CD4-positive, alpha-beta T cell treated with Interleukin-21 for 1 hour (primary cell): ENCODE measurements at regions not wholly inside any gene's neighbourhood (a gene's known extent, or its start where the extent isn't known, plus 50 kb on each side); places are given as distances from the start of the nearest gene placed in this dataset.
"Not testable (repeated sequence)": the region's sequence is repeated elsewhere in the genome, so short reads cannot be mapped to it uniquely, and the experiment has no call there.

ENCODE experiments used
- DNase-seq: peaks from one replicate; pipeline ENCODE4 v3.0.0-alpha.2; 2020

- DNase-seq: no peak
Observed at GRCh38 chr1:228825041-228825440, 89.8 kb downstream of the RHOU start.

- DNase-seq: no peak
Observed at GRCh38 chr1:228825840-228826484, 90.7 kb downstream of the RHOU start.

- DNase-seq: no peak
Observed at GRCh38 chr1:228827019-228827418, 91.7 kb downstream of the RHOU start.

GRCh38 chr1:228828151-228828550 is 92.9 kb downstream of the RHOU start:
- no peak for DNase-seq

- no peak for DNase-seq
Observed at GRCh38 chr1:228830185-228830953, 95.1 kb downstream of the RHOU start.

GRCh38 chr1:228830954-228831481 is 95.7 kb downstream of the RHOU start:
- peak; percentile 17 for DNase-seq

GRCh38 chr1:228833911-228834688 is 98.8 kb downstream of the RHOU start:
- DNase-seq: no peak

GRCh38 chr1:228835456-228835855 is 100.2 kb downstream of the RHOU start:
- no peak for DNase-seq

- no peak for DNase-seq
Observed at GRCh38 chr1:228835911-228836310, 100.6 kb downstream of the RHOU start.

- DNase-seq: no peak
Observed at GRCh38 chr1:228836427-228836826, 101.1 kb downstream of the RHOU start.

- DNase-seq: no peak
Observed at GRCh38 chr1:228837032-228837431, 101.8 kb downstream of the RHOU start.

GRCh38 chr1:228837817-228838716 is 102.8 kb downstream of the RHOU start:
- DNase-seq: no peak

GRCh38 chr1:228838717-228839500 is 103.6 kb downstream of the RHOU start:
- DNase-seq: no peak

- DNase-seq: no peak
Observed at GRCh38 chr1:228839656-228840055, 104.4 kb downstream of the RHOU start.

GRCh38 chr1:228841632-228842031 is 106.4 kb downstream of the RHOU start:
- DNase-seq: no peak

- DNase-seq: no peak
Observed at GRCh38 chr1:228842094-228842775, 107.0 kb downstream of the RHOU start.

- no peak for DNase-seq
Observed at GRCh38 chr1:228845101-228845500, 109.8 kb downstream of the RHOU start.

- DNase-seq: no peak
Observed at GRCh38 chr1:228846952-228847351, 111.7 kb downstream of the RHOU start.

GRCh38 chr1:228847451-228847850 is 112.2 kb downstream of the RHOU start:
- DNase-seq: not testable (repeated sequence)

- DNase-seq: no peak
Observed at GRCh38 chr1:228848406-228848805, 113.1 kb downstream of the RHOU start.

GRCh38 chr1:228849011-228849541 is 113.8 kb downstream of the RHOU start:
- DNase-seq: no peak
